ENCODE measurements at regions not wholly inside any gene's neighbourhood (a gene's known extent, or its start where the extent isn't known, plus 50 kb on each side); places are given as distances from the start of the nearest gene placed in this dataset.

GRCh38 chr10:44858988-44859387, 52.1 kb upstream of the TMEM72 start:
- no peak for DNase-seq

GRCh38 chr10:44859546-44860285, 51.4 kb upstream of the TMEM72 start:
- DNase-seq: no peak

DNA sequence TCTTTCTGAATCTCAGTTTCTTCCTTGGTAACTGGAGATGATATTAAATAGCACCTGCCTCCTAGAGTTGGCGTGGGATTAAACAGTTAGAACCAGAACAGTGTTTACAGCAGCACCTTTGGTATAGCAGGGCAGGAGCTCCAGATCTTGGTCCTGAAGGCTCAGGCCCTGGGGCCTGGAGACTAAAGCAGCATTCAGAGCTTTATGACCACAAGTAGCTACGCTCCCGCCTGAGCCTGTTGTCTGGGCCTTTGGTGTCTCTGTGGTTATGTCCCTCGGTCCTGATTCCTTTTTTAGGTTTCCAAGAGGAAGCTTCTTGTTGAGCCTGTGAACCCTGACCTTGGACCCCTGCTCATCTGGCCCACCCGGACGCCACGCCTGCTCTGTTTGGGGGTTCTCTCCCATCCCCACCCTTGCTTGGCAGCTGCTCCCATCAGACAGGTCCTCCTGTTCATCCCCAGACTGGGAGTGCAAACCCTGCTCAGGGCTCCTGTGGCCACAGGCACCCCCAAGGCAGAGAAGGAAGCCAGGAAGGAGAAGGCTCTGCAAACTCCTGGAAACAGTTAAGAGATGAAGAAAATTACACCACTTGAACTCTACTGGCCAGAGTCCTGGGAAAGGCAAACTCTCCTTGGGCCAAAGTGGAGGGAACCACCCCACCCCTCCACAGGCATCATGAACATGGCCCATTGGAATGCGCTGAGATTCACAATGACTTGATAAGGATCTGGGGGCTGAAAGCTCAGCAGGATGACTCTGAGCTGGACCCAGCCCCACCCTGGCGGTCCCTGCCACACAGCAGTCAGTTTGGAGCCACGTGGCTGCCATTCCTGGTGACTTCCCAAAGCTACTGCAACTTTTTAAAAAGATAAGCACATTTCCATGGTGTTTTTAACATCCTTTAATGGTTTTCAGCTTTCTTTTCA, 50.1 kb upstream of the TMEM72 start:
- no peak for DNase-seq

Data from DMS79 treated with DMSO at 0.1 percent for 48 hours (cell line).